Activated B cell treated with CpG ODN at 0.5 μM for 24 hours (primary cell): ENCODE measurements at regions not wholly inside any gene's neighbourhood (a gene's known extent, or its start where the extent isn't known, plus 50 kb on each side); places are given as distances from the start of the nearest gene placed in this dataset.

Experiments used
- ATAC-seq: fragments of 200-7000 bp; cut with Tn5 transposase; one replicate; pipeline ENCODE4 v1.10.0; 2021; ENCODE audit warnings: low read depth, mild to moderate bottlenecking, moderate library complexity
- CTCF ChIA-PET: fragments of 350-600 bp; sonication (Branson Sonifier 250); formaldehyde crosslinking; loops from one replicate; lab custom pipeline; 2021; ENCODE audit warnings: antibody characterized with exemption; lab: Charles Lee
- POLR2A ChIA-PET: fragments of 350-600 bp; sonication (Branson Sonifier 250); formaldehyde crosslinking; loops from one replicate; lab custom pipeline; 2021; ENCODE audit warnings: antibody characterized with exemption; lab: Charles Lee
- DNase-seq: peaks from one replicate; pipeline ENCODE4 v3.0.0; 2022
- H3K27ac Mint-ChIP-seq: one replicate; pipeline ENCODE4 v1.8.0; 2020; ENCODE audit warnings: mixed read lengths
- H3K27me3 Mint-ChIP-seq: one replicate; pipeline ENCODE4 v1.8.0; 2021; ENCODE audit warnings: mixed read lengths
- H3K36me3 Mint-ChIP-seq: one replicate; pipeline ENCODE4 v1.8.0; 2021; ENCODE audit warnings: low read depth, mixed read lengths
- H3K4me1 Mint-ChIP-seq: one replicate; pipeline ENCODE4 v1.8.0; 2021; ENCODE audit warnings: mixed read lengths
- H3K4me3 Mint-ChIP-seq: one replicate; pipeline ENCODE4 v1.8.0; 2020; ENCODE audit warnings: mild to moderate bottlenecking, mixed read lengths
- H3K9me3 Mint-ChIP-seq: one replicate; pipeline ENCODE4 v1.8.0; 2020; ENCODE audit warnings: mixed read lengths
- intact Hi-C: fragments of 100-400 bp; cut with micrococcal nuclease; formaldehyde crosslinking; loops from one replicate; pipeline ENCODE4 v1.15.1; 2024
- TF ChIP-seq, protein P1 (sequence below): fragments of 200-600 bp; IDR thresholded peaks from one replicate; pipeline ENCODE4 v1.8.0; 2022; ENCODE audit warnings: antibody characterized with exemption, mild to moderate bottlenecking

GRCh38 chrX:125262836-125263235 lies 56.8 kb upstream of the TEX13C start:
- TF ChIP-seq, protein P1, sequence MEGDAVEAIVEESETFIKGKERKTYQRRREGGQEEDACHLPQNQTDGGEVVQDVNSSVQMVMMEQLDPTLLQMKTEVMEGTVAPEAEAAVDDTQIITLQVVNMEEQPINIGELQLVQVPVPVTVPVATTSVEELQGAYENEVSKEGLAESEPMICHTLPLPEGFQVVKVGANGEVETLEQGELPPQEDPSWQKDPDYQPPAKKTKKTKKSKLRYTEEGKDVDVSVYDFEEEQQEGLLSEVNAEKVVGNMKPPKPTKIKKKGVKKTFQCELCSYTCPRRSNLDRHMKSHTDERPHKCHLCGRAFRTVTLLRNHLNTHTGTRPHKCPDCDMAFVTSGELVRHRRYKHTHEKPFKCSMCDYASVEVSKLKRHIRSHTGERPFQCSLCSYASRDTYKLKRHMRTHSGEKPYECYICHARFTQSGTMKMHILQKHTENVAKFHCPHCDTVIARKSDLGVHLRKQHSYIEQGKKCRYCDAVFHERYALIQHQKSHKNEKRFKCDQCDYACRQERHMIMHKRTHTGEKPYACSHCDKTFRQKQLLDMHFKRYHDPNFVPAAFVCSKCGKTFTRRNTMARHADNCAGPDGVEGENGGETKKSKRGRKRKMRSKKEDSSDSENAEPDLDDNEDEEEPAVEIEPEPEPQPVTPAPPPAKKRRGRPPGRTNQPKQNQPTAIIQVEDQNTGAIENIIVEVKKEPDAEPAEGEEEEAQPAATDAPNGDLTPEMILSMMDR = no peak
- Mint-ChIP-seq H3K27ac (no peak overlapping the region), H3K4me1 (no peaks in the 10 kb centered on the region), H3K9me3 (peaks cover 10% of the 10 kb centered on the region), H3K4me3 (no peak overlapping the region), H3K36me3 (no peaks in the 10 kb centered on the region), H3K27me3 (no peaks in the 10 kb centered on the region)
- ATAC-seq (no peak), DNase-seq (no peak)
- intact Hi-C loops = no loop called here
- ChIA-PET POLR2A (no interaction called here), CTCF (no interaction called here)

GRCh38 chrX:125266153-125266660 lies 53.5 kb upstream of the TEX13C start:
- no peaks in the 10 kb centered on the region for H3K27me3 Mint-ChIP-seq
- DNase-seq (no peak), ATAC-seq (no peak)
- TF ChIP-seq, protein P1 = no peak
- ChIA-PET CTCF (no interaction called here), POLR2A (no interaction called here)
- peaks cover 10% of the 10 kb centered on the region for H3K9me3 Mint-ChIP-seq
- H3K27ac Mint-ChIP-seq = no peak overlapping the region
- intact Hi-C loops = no loop called here
- no peaks in the 10 kb centered on the region for H3K4me1 Mint-ChIP-seq
- H3K36me3 Mint-ChIP-seq = no peaks in the 10 kb centered on the region
- H3K4me3 Mint-ChIP-seq = no peak overlapping the region
